Suppressor macrophage treated with lipopolysaccharide for 1 hour (primary cell): ENCODE measurements at regions not wholly inside any gene's neighbourhood (a gene's known extent, or its start where the extent isn't known, plus 50 kb on each side); places are given as distances from the start of the nearest gene placed in this dataset.
A peak's percentile ranks its signal among the peaks of the same experiment; 100 is the strongest.

Source experiments
- DNase-seq, 3 donors: peaks; one replicate each; pipeline ENCODE4 v3.0.0-alpha.2; 2020 to 2022

DNA sequence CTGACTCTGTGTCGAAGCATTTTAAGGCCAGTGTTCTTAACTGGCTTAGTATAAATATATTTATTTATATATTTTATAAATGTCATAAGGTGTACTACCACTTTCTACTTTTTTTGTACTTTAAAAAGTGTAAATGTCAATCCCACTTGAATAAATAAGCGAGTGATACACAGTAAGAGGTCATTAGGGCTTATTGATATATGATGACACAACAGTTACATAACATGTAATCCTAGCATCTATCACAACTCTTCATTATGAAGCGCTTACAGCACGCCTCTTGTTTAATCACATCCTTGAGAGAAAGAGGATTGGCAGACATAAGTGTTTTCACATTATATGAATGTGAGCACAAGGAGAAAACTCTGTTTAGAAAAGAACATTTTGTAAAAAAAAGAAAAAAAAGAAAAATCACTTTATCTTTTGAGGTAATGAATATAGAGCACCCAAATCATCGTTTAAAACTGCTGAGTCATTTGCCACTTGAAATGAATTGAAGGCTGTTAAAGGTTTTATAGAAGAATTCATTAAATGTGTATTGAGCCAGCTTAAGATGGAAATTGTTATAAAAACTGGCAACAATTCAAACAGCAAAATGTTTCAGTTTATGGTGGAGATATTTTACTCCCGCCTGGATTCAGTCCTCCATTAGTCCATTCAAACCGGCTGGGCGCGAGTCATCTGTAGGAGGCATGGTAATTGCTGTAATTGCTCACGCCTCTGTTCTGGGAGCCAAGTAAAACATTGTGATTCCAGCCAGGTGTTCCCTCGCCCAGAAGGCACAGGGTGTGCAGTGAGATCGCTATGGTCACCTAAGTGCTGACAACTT, 627.3 kb upstream of the KIRREL3 start:
- no peak for DNase-seq

DNA sequence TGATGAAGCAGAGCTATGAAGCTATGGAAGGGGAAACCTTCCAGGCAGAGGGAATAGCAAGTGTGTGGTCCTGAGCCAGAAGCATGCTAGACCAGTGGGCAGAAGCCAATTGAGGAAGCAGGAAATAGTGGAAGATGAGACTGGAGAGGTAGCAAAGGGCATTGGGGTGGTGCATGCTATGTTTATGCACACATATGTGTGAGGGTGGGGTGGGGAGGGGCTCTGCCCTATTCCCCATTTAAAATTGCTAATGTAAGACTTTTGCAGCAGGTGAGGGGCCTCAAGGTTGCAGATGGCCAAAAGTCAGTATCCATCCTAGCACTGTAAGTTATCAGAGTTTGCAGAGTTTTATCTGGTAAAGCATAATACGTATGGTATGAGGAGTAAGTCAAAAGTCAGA, 626.6 kb upstream of the KIRREL3 start:
- no peak for DNase-seq

GRCh38 chr11:127625402-127625801, 624.8 kb upstream of the KIRREL3 start:
- DNase-seq = no peak

DNA sequence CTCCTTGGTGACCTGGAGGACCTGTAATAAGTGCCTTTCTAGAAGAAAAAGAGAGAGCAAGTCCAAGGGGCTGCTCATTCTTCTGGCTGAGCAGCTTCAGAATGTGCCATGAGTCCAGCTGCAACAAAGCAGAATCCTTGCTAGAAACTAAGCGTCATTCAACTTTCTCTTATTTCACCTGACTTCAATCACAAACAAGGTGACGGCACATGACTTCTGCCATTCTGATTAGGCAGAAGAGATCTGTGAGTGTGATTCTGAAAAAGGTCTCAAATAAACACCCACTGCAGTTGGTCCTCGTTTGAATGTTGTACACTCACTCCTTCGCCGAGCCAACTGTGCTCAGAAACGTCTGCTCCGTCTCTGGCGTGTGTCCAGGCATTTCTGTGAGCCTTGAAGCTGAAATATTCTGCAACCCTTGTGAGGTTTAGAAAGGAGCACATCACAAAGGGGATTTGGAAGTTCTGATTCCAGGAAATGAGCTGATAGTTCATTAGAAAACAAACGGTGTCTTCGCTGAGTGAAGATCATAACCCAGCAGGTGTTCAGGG, 623.8 kb upstream of the KIRREL3 start:
- DNase-seq = no peak

DNA sequence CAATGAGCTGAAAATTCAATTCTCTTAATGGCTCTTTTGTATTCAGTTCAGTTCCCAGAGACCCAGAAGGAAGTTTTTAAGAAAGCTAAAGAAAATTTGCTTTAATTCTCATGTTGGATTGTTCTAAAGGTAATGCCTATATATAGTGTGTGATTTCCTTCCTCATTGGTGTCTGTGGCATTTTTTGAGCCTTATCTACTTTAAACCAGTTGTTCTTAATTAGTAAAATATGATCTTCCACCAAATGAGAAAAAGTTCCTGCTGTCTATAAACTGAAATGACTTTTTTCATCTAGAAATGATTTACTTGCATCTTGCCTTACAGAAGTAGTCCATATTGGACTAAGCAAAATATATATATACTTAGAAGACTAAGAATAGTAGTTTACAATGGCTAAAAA, 622.1 kb upstream of the KIRREL3 start:
- no peak for DNase-seq

DNA sequence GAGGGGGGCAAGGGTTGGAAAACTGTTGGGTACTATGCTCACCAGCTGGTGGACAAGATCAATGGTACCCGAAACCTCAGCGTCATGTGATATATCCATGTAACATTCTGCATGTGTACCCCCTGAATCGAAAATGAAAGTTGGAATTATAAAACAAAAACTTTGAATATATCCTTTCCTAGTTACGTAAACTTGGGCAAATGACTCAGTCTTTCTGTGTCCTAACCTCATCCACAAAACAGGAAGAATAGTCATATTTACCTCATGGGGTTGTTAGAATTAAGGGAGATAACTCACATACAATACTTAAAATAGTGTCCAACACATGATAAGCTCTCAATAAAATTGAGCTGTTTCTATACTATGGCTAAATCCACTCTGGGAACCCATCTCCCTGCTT, 620.1 kb upstream of the KIRREL3 start:
- peak; percentile 48 to 85 (median 66) for DNase-seq

- DNase-seq = no peak
Measured at GRCh38 chr11:127619946-127620345, 619.4 kb upstream of the KIRREL3 start.

- DNase-seq = no peak
Measured at GRCh38 chr11:127618721-127619120, 618.2 kb upstream of the KIRREL3 start.

GRCh38 chr11:127616158-127616557, 615.6 kb upstream of the KIRREL3 start:
- DNase-seq = no peak

GRCh38 chr11:127612607-127613006, 612.0 kb upstream of the KIRREL3 start:
- no peak for DNase-seq

- DNase-seq = no peak
Measured at GRCh38 chr11:127609025-127609773, 608.6 kb upstream of the KIRREL3 start.

DNA sequence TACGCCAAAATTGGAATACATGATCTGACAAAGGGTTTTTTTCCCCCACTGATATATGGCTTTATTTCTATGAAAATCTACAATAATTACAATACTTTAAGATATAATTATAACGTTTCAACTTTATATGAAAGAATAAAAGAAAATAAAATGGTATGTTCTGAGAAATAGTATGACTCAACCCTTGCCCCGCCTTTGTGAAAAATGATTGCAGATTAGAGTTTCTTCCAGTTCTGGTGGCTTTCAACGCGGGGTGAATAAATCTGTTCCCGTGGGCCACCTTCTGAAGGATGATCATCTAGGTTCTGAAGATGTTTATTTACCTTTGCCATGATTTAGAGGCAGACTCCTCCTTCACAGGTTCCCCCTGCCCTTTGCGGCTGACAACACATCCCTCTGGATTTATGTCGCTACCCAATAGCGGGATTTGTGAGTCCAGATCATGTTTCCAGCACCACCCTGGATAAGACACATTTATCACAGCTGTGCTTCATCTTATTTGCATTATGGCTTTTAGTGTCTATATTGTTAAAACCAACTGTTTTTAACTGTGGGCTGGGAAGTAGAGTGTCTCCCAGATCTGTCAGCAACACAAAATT, 607.0 kb upstream of the KIRREL3 start:
- DNase-seq = no peak

DNA sequence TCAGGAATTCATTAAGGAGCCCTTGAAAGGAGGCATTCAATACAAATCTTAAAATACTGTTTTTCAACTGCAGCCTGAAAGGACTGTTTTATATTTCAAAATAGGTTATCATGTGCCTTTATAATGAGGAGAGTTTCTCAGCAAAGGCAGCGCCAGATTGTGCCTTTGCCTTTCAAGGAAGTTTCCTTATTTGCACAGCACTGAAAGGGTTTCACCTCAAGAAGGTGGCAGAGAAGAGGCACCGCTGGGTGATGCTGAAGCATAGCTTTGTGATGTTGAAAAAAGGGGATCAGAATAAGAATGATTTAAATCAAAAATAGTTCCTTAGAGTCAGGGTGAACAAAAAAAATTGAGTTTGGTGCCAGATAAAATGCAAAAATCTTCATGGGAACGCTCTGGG, 601.0 kb upstream of the KIRREL3 start:
- no peak for DNase-seq

GRCh38 chr11:127600674-127601073, 600.1 kb upstream of the KIRREL3 start:
- DNase-seq = no peak

DNA sequence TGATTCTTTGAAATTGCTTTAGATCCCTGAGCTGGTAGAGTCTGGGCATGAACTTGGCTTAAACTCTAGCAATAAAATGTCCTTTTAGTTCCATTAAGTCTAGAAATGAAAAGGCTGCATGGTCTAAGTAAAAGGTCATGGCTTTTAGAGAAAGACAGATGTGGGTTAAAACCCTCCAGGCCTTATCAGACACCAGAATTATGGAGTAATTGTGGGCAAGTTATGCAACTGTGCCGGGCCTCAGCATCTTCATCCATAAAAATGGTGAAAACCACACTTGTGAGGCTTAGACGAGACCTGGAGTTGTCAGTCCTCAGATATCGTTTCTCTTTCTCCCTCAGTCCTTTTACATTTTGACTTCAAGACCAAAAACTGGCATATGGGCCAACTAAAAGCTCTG, 597.9 kb upstream of the KIRREL3 start:
- no peak for DNase-seq

DNA sequence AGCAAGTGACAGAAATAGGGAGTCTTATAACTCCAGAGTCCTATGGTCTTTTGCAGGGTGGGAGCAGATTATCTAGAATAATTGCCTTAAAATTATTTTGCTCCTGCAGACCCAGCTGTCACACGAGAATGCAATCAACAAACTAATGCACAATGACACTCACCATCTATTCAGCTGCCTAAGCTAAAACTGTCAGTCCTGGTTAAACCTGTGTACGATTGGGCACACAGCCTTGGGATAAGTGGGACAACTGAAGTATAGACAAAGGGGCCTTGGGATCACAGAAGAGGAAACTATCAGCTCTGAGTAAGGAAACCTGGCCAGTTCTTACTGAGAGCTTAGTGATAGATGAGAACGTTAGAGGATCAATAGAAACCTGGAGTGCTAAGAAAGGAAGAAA, 595.9 kb upstream of the KIRREL3 start:
- DNase-seq = no peak

DNA sequence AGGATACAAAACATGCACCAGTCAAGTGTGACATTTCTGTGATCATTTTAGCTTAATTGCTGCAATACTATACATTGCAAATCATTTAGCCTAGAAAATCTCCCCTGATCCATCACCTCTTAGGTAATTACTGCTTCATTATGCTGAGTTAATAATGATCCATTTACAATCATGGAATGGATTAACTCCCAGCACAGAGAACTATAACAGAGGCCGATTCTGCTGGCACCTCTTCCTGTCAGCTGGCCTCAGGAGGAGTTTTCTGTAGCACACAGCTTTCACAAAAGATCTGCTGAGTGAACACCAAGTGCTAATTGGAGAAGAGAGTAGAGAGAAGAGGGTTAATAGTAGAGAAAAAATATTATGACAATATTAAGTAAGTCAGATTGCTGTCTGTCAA, 591.8 kb upstream of the KIRREL3 start:
- no peak for DNase-seq

- DNase-seq = no peak
Measured at GRCh38 chr11:127590314-127590713, 589.7 kb upstream of the KIRREL3 start.

DNA sequence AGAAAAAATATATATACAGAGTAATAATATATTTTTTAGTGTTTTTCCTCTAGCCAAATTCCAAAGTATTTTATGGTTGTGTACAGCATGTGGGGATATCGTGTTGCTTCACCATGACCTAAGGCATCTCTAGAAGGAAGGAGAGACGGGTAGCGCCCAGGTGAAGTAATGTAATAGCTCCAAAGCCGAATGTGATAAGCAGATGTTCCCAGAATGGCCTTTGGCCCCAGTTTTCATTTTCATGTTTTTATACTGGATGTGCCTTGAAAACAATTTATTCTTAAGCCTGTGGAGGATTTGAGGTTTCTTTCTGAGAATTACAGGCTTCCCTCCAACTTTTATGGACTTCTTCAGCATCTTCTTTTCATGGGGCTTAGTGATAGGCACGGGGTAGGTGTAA, 587.9 kb upstream of the KIRREL3 start:
- no peak for DNase-seq

DNA sequence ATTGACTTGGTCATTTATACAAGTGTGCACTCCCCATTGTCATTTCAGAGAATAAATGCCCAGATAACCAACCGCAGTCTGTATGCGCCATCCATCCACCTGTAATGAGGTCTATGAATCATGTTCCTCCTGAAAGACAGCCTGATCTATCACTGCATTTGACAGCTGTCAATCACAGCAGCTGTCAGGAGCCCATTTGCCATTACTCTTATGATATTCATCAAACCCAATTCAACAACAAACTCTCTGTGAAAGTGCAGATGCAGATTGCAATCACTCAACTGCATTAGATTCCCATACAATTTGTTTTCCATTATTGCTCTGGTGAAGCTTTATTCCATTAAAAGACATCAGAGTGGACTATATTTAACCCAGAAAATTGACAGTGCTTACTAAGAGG, 586.9 kb upstream of the KIRREL3 start:
- DNase-seq = no peak

GRCh38 chr11:127576210-127576609, 575.6 kb upstream of the KIRREL3 start:
- DNase-seq = no peak

- DNase-seq = no peak
Measured at GRCh38 chr11:127574478-127574877, 573.9 kb upstream of the KIRREL3 start.

DNA sequence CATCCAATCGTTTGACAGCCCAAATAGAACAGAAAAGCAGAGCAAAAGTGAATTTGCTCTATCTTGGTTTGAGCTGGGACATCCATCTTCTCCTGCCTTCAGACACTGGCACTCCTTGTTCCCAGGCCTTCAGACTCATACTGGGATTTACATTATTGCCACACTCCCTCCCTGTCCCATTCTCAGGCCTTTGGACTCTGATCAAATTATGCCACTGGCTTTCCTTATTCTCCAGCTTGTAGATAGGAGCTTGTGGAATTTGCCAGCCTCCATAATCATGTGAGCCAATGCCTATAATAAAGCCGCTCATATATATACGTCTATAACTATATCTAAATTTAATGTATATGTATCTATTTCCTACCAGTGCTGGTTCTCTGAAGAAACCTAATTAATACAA, 568.3 kb upstream of the KIRREL3 start:
- no peak for DNase-seq
